Peyer's patch (tissue), 4 donors: ENCODE measurements at regions not wholly inside any gene's neighbourhood (a gene's known extent, or its start where the extent isn't known, plus 50 kb on each side); places are given as distances from the start of the nearest gene placed in this dataset.
A peak's percentile ranks its signal among the peaks of the same experiment; 100 is the strongest.

Source experiments
- DNase-seq, 3 donors: peaks; one replicate each; pipeline ENCODE4 v3.0.0-alpha.2; 2017 to 2019
- H3K27ac ChIP-seq, 4 donors: fragments of 200-600 bp; sonication (generic); one replicate each; pipeline ENCODE4 v1.5.1; 2016 to 2019
- H3K27me3 ChIP-seq, 2 donors: fragments of 200-600 bp; sonication (generic); one replicate each; pipeline ENCODE4 v1.5.1; 2019
- H3K36me3 ChIP-seq, 3 donors: fragments of 200-600 bp; sonication (generic); one replicate each; pipeline ENCODE4 v1.5.1; 2016 to 2019
- H3K4me1 ChIP-seq, 4 donors: fragments of 200-600 bp; sonication (generic); one replicate each; pipeline ENCODE4 v1.5.1; 2016 to 2019
- H3K4me3 ChIP-seq, 4 donors: fragments of 200-600 bp; sonication (generic); 1 replicate in 3 of 4; 2 replicates in 1 of 4; pipeline ENCODE4 v1.5.1; 2016 to 2019; ENCODE audit warnings: mild to moderate bottlenecking in 1 of 4
- H3K9me3 ChIP-seq, 4 donors: fragments of 200-600 bp; sonication (generic); one replicate each; pipeline ENCODE4 v1.5.1; 2016 to 2019; ENCODE audit warnings: mild to moderate bottlenecking in 1 of 4
- CTCF ChIP-seq, 6 experiments: fragments of 450-650 bp in 4 of 6; fragments of 200-600 bp in 2 of 6; sonication (generic) in 1 of 6; IDR thresholded peaks; one replicate each; pipeline ENCODE4 v1.5.1; 2017 to 2019; ENCODE audit warnings: antibody characterized with exemption in 6 of 6, mild to moderate bottlenecking in 3 of 6, moderate library complexity in 1 of 6
- POLR2A ChIP-seq, 2 donors: fragments of 450-650 bp; IDR thresholded peaks; one replicate each; pipeline ENCODE4 v1.5.1; 2017; ENCODE audit warnings: antibody characterized with exemption in 2 of 2, mild to moderate bottlenecking in 2 of 2, moderate library complexity in 2 of 2

GRCh38 chr14:98168211-98168985, 1103.6 kb downstream of the BCL11B start:
- no peaks in the 10 kb centered on the region for H3K36me3 ChIP-seq
- no peak for DNase-seq

GRCh38 chr14:98169170-98169587, 1102.8 kb downstream of the BCL11B start:
- Histone ChIP-seq H3K4me1 (no peaks in the 10 kb centered on the region), H3K27me3 (no peaks in the 10 kb centered on the region), H3K4me3 (no peak overlapping the region), H3K9me3 (no peaks in the 10 kb centered on the region), H3K36me3 (no peaks in the 10 kb centered on the region), H3K27ac (no peak overlapping the region)
- no peak for DNase-seq
- no peak for TF ChIP-seq CTCF (IDR thresholded peaks at IDR 0.05)
- TF ChIP-seq POLR2A (IDR thresholded peaks at IDR 0.05): no peak

More at GRCh38 chr14:98168211-98168985, 1103.6 kb downstream of the BCL11B start:
- TF ChIP-seq POLR2A (IDR thresholded peaks at IDR 0.05) (no peak), CTCF (IDR thresholded peaks at IDR 0.05) (no peak)
- Histone ChIP-seq H3K4me1 (no peaks in the 10 kb centered on the region), H3K27ac (no peak overlapping the region), H3K4me3 (no peak overlapping the region), H3K9me3 (no peaks in the 10 kb centered on the region), H3K27me3 (no peaks in the 10 kb centered on the region)

DNA sequence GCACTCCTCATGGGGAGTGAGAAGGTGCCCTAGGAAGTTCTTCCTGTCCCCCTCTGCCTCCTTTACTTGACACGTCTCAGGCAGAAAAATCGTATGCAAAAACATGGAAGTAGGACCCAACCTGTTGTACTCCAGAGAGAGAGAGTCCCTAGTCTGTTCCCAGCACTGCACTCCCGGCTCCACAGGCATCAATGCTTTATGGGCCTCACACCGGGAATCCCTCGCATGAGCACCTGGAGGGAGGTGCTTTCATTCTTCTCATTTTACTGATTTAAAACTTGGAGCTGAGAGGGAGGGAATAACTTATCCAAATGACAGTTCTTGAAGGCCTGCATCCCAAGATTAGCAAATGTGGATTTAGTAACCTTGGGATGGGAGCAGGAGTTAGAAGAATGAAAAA, 1101.4 kb downstream of the BCL11B start:
- no peaks in the 10 kb centered on the region for H3K27me3 ChIP-seq
- no peak for DNase-seq

GRCh38 chr14:98171654-98172053, 1100.3 kb downstream of the BCL11B start:
- Histone ChIP-seq H3K36me3 (no peaks in the 10 kb centered on the region), H3K4me1 (no peaks in the 10 kb centered on the region), H3K27ac (peak overlapping the region in 1 of 4 donors; percentile 63), H3K4me3 (no peak overlapping the region), H3K9me3 (no peaks in the 10 kb centered on the region), H3K27me3 (no peaks in the 10 kb centered on the region)
- DNase-seq: no peak
- no peak for TF ChIP-seq POLR2A (IDR thresholded peaks at IDR 0.05)
- no peak for TF ChIP-seq CTCF (IDR thresholded peaks at IDR 0.05)

More for the DNA sequence above, 1101.4 kb downstream of the BCL11B start:
- Histone ChIP-seq H3K36me3 (no peaks in the 10 kb centered on the region), H3K27ac (no peak overlapping the region), H3K4me1 (no peaks in the 10 kb centered on the region), H3K9me3 (no peaks in the 10 kb centered on the region), H3K4me3 (no peak overlapping the region)
- no peak for TF ChIP-seq CTCF (IDR thresholded peaks at IDR 0.05)
- no peak for TF ChIP-seq POLR2A (IDR thresholded peaks at IDR 0.05)

- no peaks in the 10 kb centered on the region for H3K4me1 ChIP-seq
Measured at GRCh38 chr14:98172243-98172778, 1099.7 kb downstream of the BCL11B start.

More at GRCh38 chr14:98172243-98172778, 1099.7 kb downstream of the BCL11B start:
- TF ChIP-seq POLR2A (IDR thresholded peaks at IDR 0.05) (no peak), CTCF (IDR thresholded peaks at IDR 0.05) (no peak)
- H3K4me3 ChIP-seq: no peak overlapping the region
- no peak for DNase-seq
- no peaks in the 10 kb centered on the region for H3K27me3 ChIP-seq
- H3K27ac ChIP-seq: peak overlapping the region in 1 of 4 donors; percentile 63
- no peaks in the 10 kb centered on the region for H3K36me3 ChIP-seq
- no peaks in the 10 kb centered on the region for H3K9me3 ChIP-seq
